GM23338 (cell line): ENCODE measurements at regions not wholly inside any gene's neighbourhood (a gene's known extent, or its start where the extent isn't known, plus 50 kb on each side); places are given as distances from the start of the nearest gene placed in this dataset.

Experiments
- ATAC-seq: fragments of 200-7000 bp; cut with Tn5 transposase; 3 replicates; pipeline ENCODE4 v1.9.1; 2020
- DNase-seq: peaks from one replicate; pipeline ENCODE4 v3.0.0-alpha.2; 2015; ENCODE audit warnings: low spot score
- H2AFZ ChIP-seq: fragments of 200-600 bp; sonication (generic); 2 replicates; pipeline ENCODE4 v1.8.0; 2016; ENCODE audit warnings: antibody characterized with exemption, mild to moderate bottlenecking, moderate library complexity
- H3F3A ChIP-seq: fragments of 200-600 bp; sonication (generic); replicated peaks from 2 replicates; pipeline ENCODE4 v1.8.0; 2017; ENCODE audit warnings: antibody characterized with exemption, mixed run types, low read depth
- H3K27ac ChIP-seq: fragments of 200-600 bp; sonication (generic); 2 replicates; pipeline ENCODE4 v1.6.1; 2016; ENCODE audit warnings: low read depth
- H3K27me3 ChIP-seq: fragments of 200-600 bp; sonication (generic); 2 replicates; pipeline ENCODE4 v1.8.0; 2016; ENCODE audit warnings: mild to moderate bottlenecking, mixed run types, moderate library complexity; ENCODE audit not compliant: insufficient read depth
- H3K36me3 ChIP-seq: fragments of 200-600 bp; sonication (generic); 2 replicates; pipeline ENCODE4 v1.8.0; 2016; ENCODE audit warnings: mild to moderate bottlenecking; ENCODE audit not compliant: insufficient read depth
- H3K4me1 ChIP-seq: fragments of 200-600 bp; sonication (generic); 2 replicates; pipeline ENCODE4 v1.8.0; 2016; ENCODE audit warnings: mild to moderate bottlenecking, moderate library complexity; ENCODE audit not compliant: insufficient read depth
- H3K4me2 ChIP-seq: fragments of 200-600 bp; sonication (generic); 2 replicates; pipeline ENCODE4 v1.7.1; 2017; ENCODE audit warnings: mixed run types
- H3K4me3 ChIP-seq: fragments of 200-600 bp; sonication (generic); 2 replicates; pipeline ENCODE4 v1.6.1; 2016; ENCODE audit warnings: mixed run types
- H3K79me2 ChIP-seq: fragments of 200-600 bp; sonication (generic); replicated peaks from 2 replicates; pipeline ENCODE4 v1.8.0; 2017; ENCODE audit warnings: mild to moderate bottlenecking; ENCODE audit not compliant: insufficient read depth
- H3K9me2 ChIP-seq: fragments of 200-600 bp; sonication (generic); 2 replicates; pipeline ENCODE4 v1.8.0; 2017; ENCODE audit not compliant: insufficient read depth
- H4K20me1 ChIP-seq: fragments of 200-600 bp; sonication (generic); replicated peaks from 2 replicates; pipeline ENCODE4 v1.8.0; 2017; ENCODE audit warnings: mild to moderate bottlenecking; ENCODE audit not compliant: insufficient read depth
- H3K27ac Mint-ChIP-seq: 2 replicates; pipeline ENCODE4 v1.8.0; 2020; ENCODE audit warnings: inconsistent platforms, mild to moderate bottlenecking, moderate library complexity, mixed read lengths
- H3K27me3 Mint-ChIP-seq: 3 replicates; pipeline ENCODE4 v1.8.0; 2022; ENCODE audit warnings: low read depth, mild to moderate bottlenecking, moderate library complexity, mixed read lengths, inconsistent platforms; ENCODE audit not compliant: insufficient read depth, poor library complexity
- H3K36me3 Mint-ChIP-seq: 3 replicates; pipeline ENCODE4 v1.8.0; 2021; ENCODE audit warnings: low read depth, mild to moderate bottlenecking, inconsistent platforms, moderate library complexity, mixed read lengths
- H3K4me1 Mint-ChIP-seq: 3 replicates; pipeline ENCODE4 v1.8.0; 2020; ENCODE audit warnings: mild to moderate bottlenecking, inconsistent platforms, mixed read lengths
- H3K4me3 Mint-ChIP-seq: 3 replicates; pipeline ENCODE4 v1.8.0; 2021; ENCODE audit warnings: moderate library complexity, mild to moderate bottlenecking, inconsistent platforms, mixed read lengths
- H3K9me3 Mint-ChIP-seq: 3 replicates; pipeline ENCODE4 v1.8.0; 2020; ENCODE audit warnings: moderate library complexity, mild to moderate bottlenecking, inconsistent platforms, mixed read lengths
- CREB1 ChIP-seq: fragments of 250-450 bp; sonication (Bioruptor Pico); IDR thresholded peaks from 2 replicates; pipeline ENCODE4 v1.5.0; 2020; ENCODE audit warnings: low read depth, mild to moderate bottlenecking, moderate library complexity
- CTCF ChIP-seq, 2 experiments: fragments of 200-600 bp in 1 of 2; sonication (generic) in 1 of 2; conservative IDR thresholded peaks; 2 replicates each; pipeline versions ENCODE4 v1.5.1 to v1.6.1; 2016 to 2017; ENCODE audit warnings: antibody characterized with exemption in 2 of 2, low read depth in 2 of 2, mild to moderate bottlenecking in 2 of 2, moderate library complexity in 1 of 2
- EZH2 ChIP-seq: fragments of 200-600 bp; sonication (generic); IDR thresholded peaks from one replicate; pipeline ENCODE4 v1.8.0; 2017; ENCODE audit warnings: antibody characterized with exemption, mild to moderate bottlenecking, low read depth; ENCODE audit not compliant: unreplicated experiment
- EZH2phosphoT487 ChIP-seq: fragments of 200-600 bp; sonication (generic); IDR thresholded peaks from one replicate; pipeline ENCODE4 v1.8.1; 2018; ENCODE audit warnings: antibody characterized with exemption; ENCODE audit not compliant: unreplicated experiment
- JUNB ChIP-seq: IDR thresholded peaks from one replicate; pipeline ENCODE4 v1.6.1; 2016; ENCODE audit warnings: antibody characterized with exemption; ENCODE audit not compliant: unreplicated experiment
- NANOG ChIP-seq: IDR thresholded peaks from 2 replicates; pipeline ENCODE4 v1.6.1; 2016; ENCODE audit warnings: antibody characterized with exemption, borderline replicate concordance
- POLR2AphosphoS5 ChIP-seq: IDR thresholded peaks from 2 replicates; pipeline ENCODE4 v1.6.1; 2016; ENCODE audit warnings: antibody characterized with exemption, low read depth
- STAT1 ChIP-seq: IDR thresholded peaks from one replicate; pipeline ENCODE4 v1.6.1; 2016; ENCODE audit warnings: antibody characterized with exemption; ENCODE audit not compliant: unreplicated experiment
- ZNF114 ChIP-seq: fragments of 250-450 bp; sonication (Bioruptor Pico); IDR thresholded peaks from 2 replicates; pipeline ENCODE4 v1.5.0; 2020; ENCODE audit warnings: mild to moderate bottlenecking, moderate library complexity
- TF ChIP-seq, protein P1 (sequence below): IDR thresholded peaks from one replicate; pipeline ENCODE4 v1.6.1; 2018; ENCODE audit warnings: antibody characterized with exemption; ENCODE audit not compliant: unreplicated experiment
- TF ChIP-seq, protein P2 (sequence below): IDR thresholded peaks from 2 replicates; pipeline ENCODE4 v1.6.1; 2016; ENCODE audit warnings: antibody characterized with exemption
- TF ChIP-seq, protein P3 (sequence below): fragments of 250-450 bp; sonication (Bioruptor Pico); IDR thresholded peaks from 2 replicates; pipeline ENCODE4 v1.5.0; 2020; ENCODE audit warnings: mild to moderate bottlenecking, moderate library complexity

DNA sequence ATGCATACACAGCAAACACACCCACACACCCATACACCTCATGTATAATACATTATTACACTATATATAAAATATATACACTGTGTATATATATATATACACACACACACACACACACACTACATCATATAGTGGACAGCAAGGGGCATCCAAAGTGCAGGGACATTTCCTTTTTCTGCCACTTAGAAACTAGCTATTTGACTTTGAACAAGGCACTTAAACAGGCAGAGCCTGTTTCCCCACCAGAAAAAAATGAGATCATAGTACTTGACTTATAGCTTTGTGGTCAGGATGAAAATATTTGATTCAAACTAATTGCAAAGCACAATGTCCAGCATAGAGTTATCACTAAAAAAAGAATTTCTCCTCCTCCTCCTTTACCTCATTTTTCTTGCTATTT lies 254.3 kb upstream of the NPVF start (continued):
- TF ChIP-seq JUNB: no peak
- TF ChIP-seq STAT1: no peak
- TF ChIP-seq, protein P1, sequence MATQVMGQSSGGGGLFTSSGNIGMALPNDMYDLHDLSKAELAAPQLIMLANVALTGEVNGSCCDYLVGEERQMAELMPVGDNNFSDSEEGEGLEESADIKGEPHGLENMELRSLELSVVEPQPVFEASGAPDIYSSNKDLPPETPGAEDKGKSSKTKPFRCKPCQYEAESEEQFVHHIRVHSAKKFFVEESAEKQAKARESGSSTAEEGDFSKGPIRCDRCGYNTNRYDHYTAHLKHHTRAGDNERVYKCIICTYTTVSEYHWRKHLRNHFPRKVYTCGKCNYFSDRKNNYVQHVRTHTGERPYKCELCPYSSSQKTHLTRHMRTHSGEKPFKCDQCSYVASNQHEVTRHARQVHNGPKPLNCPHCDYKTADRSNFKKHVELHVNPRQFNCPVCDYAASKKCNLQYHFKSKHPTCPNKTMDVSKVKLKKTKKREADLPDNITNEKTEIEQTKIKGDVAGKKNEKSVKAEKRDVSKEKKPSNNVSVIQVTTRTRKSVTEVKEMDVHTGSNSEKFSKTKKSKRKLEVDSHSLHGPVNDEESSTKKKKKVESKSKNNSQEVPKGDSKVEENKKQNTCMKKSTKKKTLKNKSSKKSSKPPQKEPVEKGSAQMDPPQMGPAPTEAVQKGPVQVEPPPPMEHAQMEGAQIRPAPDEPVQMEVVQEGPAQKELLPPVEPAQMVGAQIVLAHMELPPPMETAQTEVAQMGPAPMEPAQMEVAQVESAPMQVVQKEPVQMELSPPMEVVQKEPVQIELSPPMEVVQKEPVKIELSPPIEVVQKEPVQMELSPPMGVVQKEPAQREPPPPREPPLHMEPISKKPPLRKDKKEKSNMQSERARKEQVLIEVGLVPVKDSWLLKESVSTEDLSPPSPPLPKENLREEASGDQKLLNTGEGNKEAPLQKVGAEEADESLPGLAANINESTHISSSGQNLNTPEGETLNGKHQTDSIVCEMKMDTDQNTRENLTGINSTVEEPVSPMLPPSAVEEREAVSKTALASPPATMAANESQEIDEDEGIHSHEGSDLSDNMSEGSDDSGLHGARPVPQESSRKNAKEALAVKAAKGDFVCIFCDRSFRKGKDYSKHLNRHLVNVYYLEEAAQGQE: no peak
- no peak for TF ChIP-seq EZH2phosphoT487
- TF ChIP-seq ZNF114 (CRISPR knock-in tag): no peak
- no peak for TF ChIP-seq CREB1

DNA sequence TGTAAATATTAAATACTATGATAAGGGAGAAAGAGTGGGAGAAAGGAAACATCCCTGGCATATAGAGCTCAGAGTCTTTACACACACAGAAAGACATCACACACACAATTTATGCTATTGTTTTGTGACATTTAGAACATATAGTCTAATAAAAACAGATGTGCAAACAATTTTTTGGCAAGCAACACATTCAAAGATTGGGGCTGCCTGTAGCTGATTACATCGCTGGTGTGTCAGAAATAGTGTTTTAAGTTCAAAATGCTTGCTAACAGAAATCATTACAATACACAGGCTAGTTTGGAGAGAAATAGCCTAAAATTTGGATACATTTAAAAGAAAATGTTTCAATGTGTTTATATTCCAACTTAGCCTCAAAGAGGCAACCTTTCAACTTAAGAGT lies 256.7 kb upstream of the NPVF start:
- no peaks in the 10 kb centered on the region for H3K79me2 ChIP-seq
- no peak overlapping the region for H2AFZ ChIP-seq
- no peak overlapping the region for H3K4me2 ChIP-seq
- H3K4me1 ChIP-seq: 0 out of 2 replicates have a peak, but pooled peaks cover 4% of the 10 kb centered on the region
- no peaks in the 10 kb centered on the region for H4K20me1 ChIP-seq
- H3K27ac ChIP-seq: no peak overlapping the region
- peaks cover 3% of the 10 kb centered on the region; the same call in 1 of the 3 replicates for H3K4me1 Mint-ChIP-seq
- DNase-seq (no peak), ATAC-seq (no peak)
- no peaks in the 10 kb centered on the region for H3K36me3 ChIP-seq
- no peak overlapping the region for H3K4me3 ChIP-seq
- no peaks in the 10 kb centered on the region for H3K27me3 ChIP-seq
- no peaks in the 10 kb centered on the region for H3K36me3 Mint-ChIP-seq
- no peaks in the 10 kb centered on the region for H3K9me3 Mint-ChIP-seq
- H3K4me3 Mint-ChIP-seq: no peak overlapping the region
- no peak overlapping the region for H3K27ac Mint-ChIP-seq
- no peaks in the 10 kb centered on the region for H3F3A ChIP-seq
- H3K9me2 ChIP-seq: no peaks in the 10 kb centered on the region
- no peaks in the 10 kb centered on the region for H3K27me3 Mint-ChIP-seq
- TF ChIP-seq CREB1 (no peak), ZNF114 (CRISPR knock-in tag) (no peak), NANOG (no peak), EZH2phosphoT487 (no peak), CTCF (conservative IDR thresholded peaks at IDR 0.05; ENCODE audit: low read depth in 2 of 2) (no peak), JUNB (no peak), EZH2 (no peak), POLR2AphosphoS5 (no peak), STAT1 (no peak)
- TF ChIP-seq, protein P2, sequence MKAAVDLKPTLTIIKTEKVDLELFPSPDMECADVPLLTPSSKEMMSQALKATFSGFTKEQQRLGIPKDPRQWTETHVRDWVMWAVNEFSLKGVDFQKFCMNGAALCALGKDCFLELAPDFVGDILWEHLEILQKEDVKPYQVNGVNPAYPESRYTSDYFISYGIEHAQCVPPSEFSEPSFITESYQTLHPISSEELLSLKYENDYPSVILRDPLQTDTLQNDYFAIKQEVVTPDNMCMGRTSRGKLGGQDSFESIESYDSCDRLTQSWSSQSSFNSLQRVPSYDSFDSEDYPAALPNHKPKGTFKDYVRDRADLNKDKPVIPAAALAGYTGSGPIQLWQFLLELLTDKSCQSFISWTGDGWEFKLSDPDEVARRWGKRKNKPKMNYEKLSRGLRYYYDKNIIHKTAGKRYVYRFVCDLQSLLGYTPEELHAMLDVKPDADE: no peak
- TF ChIP-seq, protein P3, sequence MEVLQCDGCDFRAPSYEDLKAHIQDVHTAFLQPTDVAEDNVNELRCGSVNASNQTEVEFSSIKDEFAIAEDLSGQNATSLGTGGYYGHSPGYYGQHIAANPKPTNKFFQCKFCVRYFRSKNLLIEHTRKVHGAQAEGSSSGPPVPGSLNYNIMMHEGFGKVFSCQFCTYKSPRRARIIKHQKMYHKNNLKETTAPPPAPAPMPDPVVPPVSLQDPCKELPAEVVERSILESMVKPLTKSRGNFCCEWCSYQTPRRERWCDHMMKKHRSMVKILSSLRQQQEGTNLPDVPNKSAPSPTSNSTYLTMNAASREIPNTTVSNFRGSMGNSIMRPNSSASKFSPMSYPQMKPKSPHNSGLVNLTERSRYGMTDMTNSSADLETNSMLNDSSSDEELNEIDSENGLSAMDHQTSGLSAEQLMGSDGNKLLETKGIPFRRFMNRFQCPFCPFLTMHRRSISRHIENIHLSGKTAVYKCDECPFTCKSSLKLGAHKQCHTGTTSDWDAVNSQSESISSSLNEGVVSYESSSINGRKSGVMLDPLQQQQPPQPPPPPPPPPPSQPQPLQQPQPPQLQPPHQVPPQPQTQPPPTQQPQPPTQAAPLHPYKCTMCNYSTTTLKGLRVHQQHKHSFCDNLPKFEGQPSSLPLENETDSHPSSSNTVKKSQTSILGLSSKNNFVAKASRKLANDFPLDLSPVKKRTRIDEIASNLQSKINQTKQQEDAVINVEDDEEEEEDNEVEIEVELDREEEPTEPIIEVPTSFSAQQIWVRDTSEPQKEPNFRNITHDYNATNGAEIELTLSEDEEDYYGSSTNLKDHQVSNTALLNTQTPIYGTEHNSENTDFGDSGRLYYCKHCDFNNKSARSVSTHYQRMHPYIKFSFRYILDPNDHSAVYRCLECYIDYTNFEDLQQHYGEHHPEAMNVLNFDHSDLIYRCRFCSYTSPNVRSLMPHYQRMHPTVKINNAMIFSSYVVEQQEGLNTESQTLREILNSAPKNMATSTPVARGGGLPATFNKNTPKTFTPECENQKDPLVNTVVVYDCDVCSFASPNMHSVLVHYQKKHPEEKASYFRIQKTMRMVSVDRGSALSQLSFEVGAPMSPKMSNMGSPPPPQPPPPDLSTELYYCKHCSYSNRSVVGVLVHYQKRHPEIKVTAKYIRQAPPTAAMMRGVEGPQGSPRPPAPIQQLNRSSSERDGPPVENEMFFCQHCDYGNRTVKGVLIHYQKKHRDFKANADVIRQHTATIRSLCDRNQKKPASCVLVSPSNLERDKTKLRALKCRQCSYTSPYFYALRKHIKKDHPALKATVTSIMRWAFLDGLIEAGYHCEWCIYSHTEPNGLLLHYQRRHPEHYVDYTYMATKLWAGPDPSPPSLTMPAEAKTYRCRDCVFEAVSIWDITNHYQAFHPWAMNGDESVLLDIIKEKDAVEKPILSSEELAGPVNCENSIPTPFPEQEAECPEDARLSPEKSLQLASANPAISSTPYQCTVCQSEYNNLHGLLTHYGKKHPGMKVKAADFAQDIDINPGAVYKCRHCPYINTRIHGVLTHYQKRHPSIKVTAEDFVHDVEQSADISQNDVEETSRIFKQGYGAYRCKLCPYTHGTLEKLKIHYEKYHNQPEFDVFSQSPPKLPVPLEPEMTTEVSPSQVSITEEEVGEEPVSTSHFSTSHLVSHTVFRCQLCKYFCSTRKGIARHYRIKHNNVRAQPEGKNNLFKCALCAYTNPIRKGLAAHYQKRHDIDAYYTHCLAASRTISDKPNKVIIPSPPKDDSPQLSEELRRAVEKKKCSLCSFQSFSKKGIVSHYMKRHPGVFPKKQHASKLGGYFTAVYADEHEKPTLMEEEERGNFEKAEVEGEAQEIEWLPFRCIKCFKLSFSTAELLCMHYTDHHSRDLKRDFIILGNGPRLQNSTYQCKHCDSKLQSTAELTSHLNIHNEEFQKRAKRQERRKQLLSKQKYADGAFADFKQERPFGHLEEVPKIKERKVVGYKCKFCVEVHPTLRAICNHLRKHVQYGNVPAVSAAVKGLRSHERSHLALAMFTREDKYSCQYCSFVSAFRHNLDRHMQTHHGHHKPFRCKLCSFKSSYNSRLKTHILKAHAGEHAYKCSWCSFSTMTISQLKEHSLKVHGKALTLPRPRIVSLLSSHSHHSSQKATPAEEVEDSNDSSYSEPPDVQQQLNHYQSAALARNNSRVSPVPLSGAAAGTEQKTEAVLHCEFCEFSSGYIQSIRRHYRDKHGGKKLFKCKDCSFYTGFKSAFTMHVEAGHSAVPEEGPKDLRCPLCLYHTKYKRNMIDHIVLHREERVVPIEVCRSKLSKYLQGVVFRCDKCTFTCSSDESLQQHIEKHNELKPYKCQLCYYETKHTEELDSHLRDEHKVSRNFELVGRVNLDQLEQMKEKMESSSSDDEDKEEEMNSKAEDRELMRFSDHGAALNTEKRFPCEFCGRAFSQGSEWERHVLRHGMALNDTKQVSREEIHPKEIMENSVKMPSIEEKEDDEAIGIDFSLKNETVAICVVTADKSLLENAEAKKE: no peak
